ENCODE measurements at regions not wholly inside any gene's neighbourhood (a gene's known extent, or its start where the extent isn't known, plus 50 kb on each side); places are given as distances from the start of the nearest gene placed in this dataset.

DNA sequence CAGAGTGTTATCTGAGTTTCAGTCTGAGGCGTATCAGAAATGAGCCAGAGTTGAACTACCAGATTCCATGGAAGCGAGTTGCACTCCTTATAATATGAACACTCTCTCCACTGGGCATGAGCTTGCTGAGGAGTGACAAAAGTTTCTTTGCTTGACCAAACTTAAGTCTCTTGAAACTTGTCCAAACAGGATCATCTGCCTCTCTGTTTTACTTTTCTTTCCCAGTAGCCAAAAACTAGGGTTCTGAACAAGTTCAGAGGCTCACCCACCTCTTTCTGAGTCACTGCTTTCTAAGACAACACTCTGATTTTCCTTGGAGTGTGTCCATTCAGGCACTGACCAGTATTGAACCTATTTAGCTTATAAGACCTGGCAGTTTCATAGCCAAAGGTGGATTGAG lies 233.2 kb upstream of the TCF4 start:
- H3K36me3 Mint-ChIP-seq (ENCODE audit: low read depth): no peaks in the 10 kb centered on the region
- H3K4me3 Mint-ChIP-seq: no peak overlapping the region
- H3K4me1 Mint-ChIP-seq: no peaks in the 10 kb centered on the region
- intact Hi-C loops (cut with micrococcal nuclease): no loop called here
- H3K27ac Mint-ChIP-seq: no peak overlapping the region
- H3K9me3 Mint-ChIP-seq: peaks cover 2% of the 10 kb centered on the region
- H3K27me3 Mint-ChIP-seq: no peaks in the 10 kb centered on the region
- no peak for ATAC-seq (ENCODE audit: low read depth)
- ChIA-PET POLR2A (no interaction called here), CTCF (interaction anchor here (1.2 kb wide), 1 partner anchor 24 kb away, joined by 3 read pairs; no protein-coding TSS in a partner anchor)
- DNase-seq: no peak
- TF ChIP-seq, protein P1, sequence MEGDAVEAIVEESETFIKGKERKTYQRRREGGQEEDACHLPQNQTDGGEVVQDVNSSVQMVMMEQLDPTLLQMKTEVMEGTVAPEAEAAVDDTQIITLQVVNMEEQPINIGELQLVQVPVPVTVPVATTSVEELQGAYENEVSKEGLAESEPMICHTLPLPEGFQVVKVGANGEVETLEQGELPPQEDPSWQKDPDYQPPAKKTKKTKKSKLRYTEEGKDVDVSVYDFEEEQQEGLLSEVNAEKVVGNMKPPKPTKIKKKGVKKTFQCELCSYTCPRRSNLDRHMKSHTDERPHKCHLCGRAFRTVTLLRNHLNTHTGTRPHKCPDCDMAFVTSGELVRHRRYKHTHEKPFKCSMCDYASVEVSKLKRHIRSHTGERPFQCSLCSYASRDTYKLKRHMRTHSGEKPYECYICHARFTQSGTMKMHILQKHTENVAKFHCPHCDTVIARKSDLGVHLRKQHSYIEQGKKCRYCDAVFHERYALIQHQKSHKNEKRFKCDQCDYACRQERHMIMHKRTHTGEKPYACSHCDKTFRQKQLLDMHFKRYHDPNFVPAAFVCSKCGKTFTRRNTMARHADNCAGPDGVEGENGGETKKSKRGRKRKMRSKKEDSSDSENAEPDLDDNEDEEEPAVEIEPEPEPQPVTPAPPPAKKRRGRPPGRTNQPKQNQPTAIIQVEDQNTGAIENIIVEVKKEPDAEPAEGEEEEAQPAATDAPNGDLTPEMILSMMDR (IDR thresholded peaks at IDR 0.05): no peak

DNA sequence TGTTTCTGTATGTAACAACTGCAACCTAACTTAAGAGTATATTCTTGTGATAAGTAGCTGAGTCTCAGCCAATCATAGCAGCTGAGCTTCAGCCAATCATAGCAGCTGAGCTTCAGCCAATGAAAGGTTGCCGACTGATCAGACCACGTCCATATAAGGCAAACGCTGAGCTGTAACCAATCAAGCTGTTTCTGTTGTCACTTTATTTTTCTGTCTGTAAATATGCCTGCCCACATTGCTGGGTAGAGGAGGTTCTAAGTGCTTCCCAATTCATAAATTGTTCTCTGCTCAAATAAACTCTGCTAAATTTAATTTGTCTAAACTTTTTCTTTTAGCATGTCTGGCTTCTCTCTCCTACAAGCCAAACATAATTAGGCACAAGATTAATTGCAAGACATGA lies 231.5 kb upstream of the TCF4 start:
- H3K4me3 Mint-ChIP-seq: no peak overlapping the region
- intact Hi-C loops (cut with micrococcal nuclease): no loop called here
- H3K36me3 Mint-ChIP-seq (ENCODE audit: low read depth): no peaks in the 10 kb centered on the region
- no peaks in the 10 kb centered on the region for H3K9me3 Mint-ChIP-seq
- H3K27ac Mint-ChIP-seq: no peak overlapping the region
- H3K4me1 Mint-ChIP-seq: no peaks in the 10 kb centered on the region
- no peak for ATAC-seq (ENCODE audit: low read depth)
- TF ChIP-seq, protein P1 (IDR thresholded peaks at IDR 0.05): no peak
- H3K27me3 Mint-ChIP-seq: peaks cover 3% of the 10 kb centered on the region
- ChIA-PET POLR2A (no interaction called here), CTCF (no interaction called here)
- no peak for DNase-seq

- TF ChIP-seq, protein P1 (IDR thresholded peaks at IDR 0.05): no peak
- DNase-seq (no peak), ATAC-seq (ENCODE audit: low read depth) (no peak)
- intact Hi-C loops (cut with micrococcal nuclease): no loop called here
- Mint-ChIP-seq H3K36me3 (ENCODE audit: low read depth) (no peaks in the 10 kb centered on the region), H3K9me3 (no peaks in the 10 kb centered on the region), H3K27me3 (peaks cover 3% of the 10 kb centered on the region), H3K27ac (no peak overlapping the region), H3K4me3 (no peak overlapping the region), H3K4me1 (no peaks in the 10 kb centered on the region)
- ChIA-PET CTCF (no interaction called here), POLR2A (no interaction called here)
Observed at GRCh38 chr18:55818284-55818683, 230.3 kb upstream of the TCF4 start.

GRCh38 chr18:55811925-55812324 lies 223.9 kb upstream of the TCF4 start:
- Mint-ChIP-seq H3K36me3 (ENCODE audit: low read depth) (no peaks in the 10 kb centered on the region), H3K4me3 (no peak overlapping the region), H3K27ac (no peak overlapping the region), H3K4me1 (no peaks in the 10 kb centered on the region), H3K27me3 (peaks cover 3% of the 10 kb centered on the region), H3K9me3 (no peaks in the 10 kb centered on the region)
- POLR2A ChIA-PET: no interaction called here
- intact Hi-C loops (cut with micrococcal nuclease): no loop called here
- CTCF ChIA-PET: no interaction called here
- ATAC-seq (ENCODE audit: low read depth) (no peak), DNase-seq (no peak)
- TF ChIP-seq, protein P1 (IDR thresholded peaks at IDR 0.05): no peak

- H3K27ac Mint-ChIP-seq: no peak overlapping the region
Observed at GRCh38 chr18:55805666-55806065, 217.7 kb upstream of the TCF4 start.

More at GRCh38 chr18:55805666-55806065, 217.7 kb upstream of the TCF4 start:
- no peaks in the 10 kb centered on the region for H3K36me3 Mint-ChIP-seq (ENCODE audit: low read depth)
- TF ChIP-seq, protein P1 (IDR thresholded peaks at IDR 0.05): no peak
- ATAC-seq (ENCODE audit: low read depth) (no peak), DNase-seq (no peak)
- no peaks in the 10 kb centered on the region for H3K9me3 Mint-ChIP-seq
- ChIA-PET CTCF (no interaction called here), POLR2A (no interaction called here)
- H3K4me3 Mint-ChIP-seq: no peak overlapping the region
- intact Hi-C loops (cut with micrococcal nuclease): no loop called here
- H3K4me1 Mint-ChIP-seq: no peaks in the 10 kb centered on the region
- no peaks in the 10 kb centered on the region for H3K27me3 Mint-ChIP-seq

All from activated B cell treated with CpG ODN at 0.5 μM for 24 hours (primary cell).